H1 (cell line): ENCODE measurements at regions not wholly inside any gene's neighbourhood (a gene's known extent, or its start where the extent isn't known, plus 50 kb on each side); places are given as distances from the start of the nearest gene placed in this dataset.

Experiments
- CTCF ChIA-PET: fragments of 300-600 bp; sonication (Branson Sonifier 250); formaldehyde crosslinking; loops from one replicate; lab custom pipeline; 2021; ENCODE audit not compliant: partially characterized antibody; lab: Charles Lee
- POLR2A ChIA-PET: fragments of 300-600 bp; sonication (Branson Sonifier 250); formaldehyde crosslinking; loops from one replicate; lab custom pipeline; 2021; ENCODE audit warnings: inconsistent platforms; ENCODE audit not compliant: partially characterized antibody; lab: Charles Lee
- DNase-seq, 2 experiments: peaks; one replicate each; pipeline versions ENCODE4 v3.0.0 to v3.0.0-alpha.2; 2010 to 2022; ENCODE audit warnings: low spot score in 2 of 2, low read depth in 1 of 2, mixed read lengths in 1 of 2
- FAIRE-seq: peaks from 2 replicates; lab custom pipeline; 2011; peaks lifted over from hg19 to GRCh38; lab: Jason Lieb, UNC
- H2AFZ ChIP-seq: 2 replicates; pipeline ENCODE4 v1.8.1; 2012; ENCODE audit warnings: low read length, inconsistent platforms
- H2AK5ac ChIP-seq: 2 replicates; pipeline ENCODE4 v1.6.1; 2013; ENCODE audit warnings: low read depth, low read length
- H2BK120ac ChIP-seq: replicated peaks from 2 replicates; pipeline ENCODE3; 2013; ENCODE audit warnings: low read depth, low read length, inconsistent platforms
- H2BK12ac ChIP-seq: 2 replicates; pipeline ENCODE4 v1.6.1; 2013; ENCODE audit warnings: low read depth, low read length
- H2BK15ac ChIP-seq: 2 replicates; pipeline ENCODE4 v1.6.1; 2013; ENCODE audit warnings: low read length
- H2BK20ac ChIP-seq: 2 replicates; pipeline ENCODE4 v1.6.1; 2013; ENCODE audit warnings: low read length
- H2BK5ac ChIP-seq: 2 replicates; pipeline ENCODE4 v1.6.1; 2013; ENCODE audit warnings: low read depth, low read length
- H3K14ac ChIP-seq: 2 replicates; pipeline ENCODE4 v1.6.1; 2013; ENCODE audit warnings: inconsistent platforms; ENCODE audit not compliant: insufficient read length
- H3K18ac ChIP-seq: 2 replicates; pipeline ENCODE4 v1.6.1; 2013; ENCODE audit warnings: low read length; ENCODE audit errors: extremely low read depth
- H3K23ac ChIP-seq: 2 replicates; pipeline ENCODE4 v1.6.1; 2013; ENCODE audit warnings: inconsistent platforms; ENCODE audit not compliant: insufficient read length
- H3K23me2 ChIP-seq: 2 replicates; pipeline ENCODE4 v1.6.1; 2013; ENCODE audit warnings: low read depth, low read length
- H3K27ac ChIP-seq: 2 replicates; pipeline ENCODE4 v1.6.1; 2011; ENCODE audit warnings: low read depth, low read length, inconsistent platforms
- H3K27me3 ChIP-seq, 4 experiments: replicated peaks in 1 of 4; 1 replicate in 1 of 4; 2 replicates in 3 of 4; pipeline versions ENCODE4 v1.6.1 to v1.8.1; 2011 to 2013; ENCODE audit warnings: low read length in 3 of 4, mild to moderate bottlenecking in 3 of 4, inconsistent platforms in 2 of 4, mixed read lengths in 2 of 4, moderate library complexity in 1 of 4; ENCODE audit not compliant: control insufficient read depth in 3 of 4, insufficient read depth in 3 of 4; ENCODE audit errors: extremely low read depth in 1 of 4
- H3K36me3 ChIP-seq, 4 experiments: 2 replicates each; pipeline versions ENCODE4 v1.6.1 to v1.8.1; 2011 to 2013; ENCODE audit warnings: mild to moderate bottlenecking in 4 of 4, low read length in 3 of 4, moderate library complexity in 2 of 4, control low read depth in 1 of 4, inconsistent platforms in 1 of 4; ENCODE audit not compliant: insufficient read depth in 4 of 4, control insufficient read depth in 2 of 4
- H3K4ac ChIP-seq: replicated peaks from 2 replicates; pipeline ENCODE3; 2013; ENCODE audit warnings: low read length, low read depth, mixed read lengths, inconsistent platforms; ENCODE audit not compliant: insufficient read length
- H3K4me1 ChIP-seq, 4 experiments: replicated peaks in 1 of 4; 1 replicate in 1 of 4; 2 replicates in 3 of 4; pipeline versions ENCODE4 v1.6.1 to v1.8.1; 2011 to 2013; ENCODE audit warnings: low read length in 3 of 4, inconsistent platforms in 2 of 4, mixed read lengths in 1 of 4; ENCODE audit not compliant: insufficient read depth in 4 of 4, control insufficient read depth in 3 of 4
- H3K4me2 ChIP-seq, 2 experiments: 2 replicates each; pipeline versions ENCODE4 v1.6.1 to v1.8.1; 2011 to 2013; ENCODE audit warnings: low read depth in 2 of 2, low read length in 2 of 2, control low read depth in 1 of 2, inconsistent platforms in 1 of 2, mild to moderate bottlenecking in 1 of 2; ENCODE audit not compliant: insufficient read depth in 1 of 2
- H3K4me3 ChIP-seq, 4 experiments: fragments of 200-600, 300-600 bp in 1 of 4; sonication (generic), shearing (Covaris generic), sonication (Bioruptor Twin) in 1 of 4; 2 replicates each; pipeline versions ENCODE4 v1.5.1 to v1.8.1; 2011 to 2016; ENCODE audit warnings: low read length in 4 of 4, low read depth in 3 of 4, control low read depth in 2 of 4, inconsistent platforms in 2 of 4, mild to moderate bottlenecking in 2 of 4, mixed read lengths in 1 of 4, moderate library complexity in 1 of 4; ENCODE audit not compliant: insufficient read depth in 2 of 4; ENCODE audit errors: extremely low read depth in 1 of 4
- H3K56ac ChIP-seq: replicated peaks from 2 replicates; pipeline ENCODE3; 2013; ENCODE audit warnings: low read depth, mild to moderate bottlenecking, mixed read lengths, low read length, inconsistent platforms; ENCODE audit not compliant: insufficient read length
- H3K79me1 ChIP-seq: 2 replicates; pipeline ENCODE4 v1.6.1; 2013; ENCODE audit warnings: low read depth, low read length, control low read depth
- H3K79me2 ChIP-seq, 2 experiments: 2 replicates each; pipeline versions ENCODE4 v1.6.1 to v1.8.1; 2012 to 2013; ENCODE audit warnings: low read length in 2 of 2, mild to moderate bottlenecking in 2 of 2, inconsistent platforms in 1 of 2; ENCODE audit not compliant: insufficient read depth in 2 of 2, control insufficient read depth in 1 of 2
- H3K9ac ChIP-seq, 4 experiments: replicated peaks in 1 of 4; 1 replicate in 1 of 4; 2 replicates in 3 of 4; pipeline versions ENCODE4 v1.6.1 to v1.8.1; 2011 to 2013; ENCODE audit warnings: low read depth in 3 of 4, low read length in 3 of 4, control low read depth in 2 of 4, mild to moderate bottlenecking in 2 of 4, moderate library complexity in 2 of 4, inconsistent platforms in 1 of 4; ENCODE audit errors: extremely low read depth in 1 of 4
- H3K9me3 ChIP-seq, 2 experiments: 2 replicates each; pipeline versions ENCODE4 v1.6.1 to v1.8.1; 2012 to 2013; ENCODE audit warnings: mild to moderate bottlenecking in 2 of 2, moderate library complexity in 2 of 2, control low read depth in 1 of 2, inconsistent platforms in 1 of 2, low read depth in 1 of 2, low read length in 1 of 2, mixed read lengths in 1 of 2; ENCODE audit not compliant: insufficient read depth in 2 of 2
- H4K20me1 ChIP-seq, 2 experiments: replicated peaks in 1 of 2; 2 replicates each; pipeline versions ENCODE3 to v1.8.1; 2011 to 2013; ENCODE audit warnings: inconsistent platforms in 2 of 2, low read length in 2 of 2, mild to moderate bottlenecking in 1 of 2; ENCODE audit not compliant: insufficient read depth in 2 of 2, control insufficient read depth in 1 of 2
- H4K5ac ChIP-seq: 2 replicates; pipeline ENCODE4 v1.6.1; 2013; ENCODE audit warnings: low read length, low read depth, mixed read lengths, inconsistent platforms; ENCODE audit not compliant: insufficient read length
- H4K8ac ChIP-seq: 2 replicates; pipeline ENCODE4 v1.8.0; 2013; ENCODE audit warnings: mild to moderate bottlenecking, moderate library complexity, low read length, inconsistent platforms; ENCODE audit not compliant: insufficient read depth; ENCODE audit errors: extremely low read depth
- H4K91ac ChIP-seq: replicated peaks from 2 replicates; pipeline ENCODE3; 2013; ENCODE audit warnings: low read length, mixed read lengths, inconsistent platforms; ENCODE audit not compliant: insufficient read length
- ASH2L ChIP-seq: fragments of 200-600, 300-600 bp; sonication (generic); IDR thresholded peaks from one replicate; pipeline ENCODE4 v1.7.1; 2017; ENCODE audit warnings: low read length
- ATF3 ChIP-seq: IDR thresholded peaks from 2 replicates; pipeline ENCODE4 v1.6.1; 2011; ENCODE audit warnings: low read depth, mild to moderate bottlenecking, low read length; ENCODE audit not compliant: insufficient read depth
- BRCA1 ChIP-seq: IDR thresholded peaks from 2 replicates; pipeline ENCODE4 v1.6.1; 2012; ENCODE audit warnings: low read depth, low read length, improper control_type of control experiment
- CHD2 ChIP-seq: IDR thresholded peaks from 2 replicates; pipeline ENCODE4 v1.6.1; 2012; ENCODE audit warnings: low read length, improper control_type of control experiment
- CREB1 ChIP-seq: IDR thresholded peaks from 2 replicates; pipeline ENCODE4 v1.6.1; 2012; ENCODE audit warnings: inconsistent platforms
- CTBP2 ChIP-seq: IDR thresholded peaks from 2 replicates; pipeline ENCODE4 v1.7.0; 2011; ENCODE audit warnings: borderline replicate concordance, mild to moderate bottlenecking, moderate library complexity, mixed read lengths, low read length; ENCODE audit not compliant: insufficient read depth, insufficient read length
- PHF8 ChIP-seq: fragments of 200-600 bp; sonication (generic); conservative IDR thresholded peaks from 2 replicates; pipeline ENCODE4 v1.7.1; 2012; ENCODE audit warnings: low read depth, mild to moderate bottlenecking, inconsistent platforms, low read length, moderate library complexity
- SIN3A ChIP-seq, 2 experiments: IDR thresholded peaks in 1 of 2; conservative IDR thresholded peaks in 1 of 2; 2 replicates each; pipeline ENCODE4 v1.6.1; 2011 to 2012; ENCODE audit warnings: low read length in 2 of 2, improper control_type of control experiment in 1 of 2, low read depth in 1 of 2, mild to moderate bottlenecking in 1 of 2
- SIRT6 ChIP-seq: IDR thresholded peaks from one replicate; pipeline ENCODE4 v1.7.1; 2012; ENCODE audit warnings: low read length, inconsistent platforms
- SP2 ChIP-seq: IDR thresholded peaks from 2 replicates; pipeline ENCODE4 v1.6.1; 2012; ENCODE audit warnings: mild to moderate bottlenecking, low read length, inconsistent platforms
- SUZ12 ChIP-seq: fragments of 200-600 bp; sonication (generic); IDR thresholded peaks from 2 replicates; pipeline ENCODE4 v1.6.1; 2012; ENCODE audit warnings: mild to moderate bottlenecking, inconsistent platforms, low read length, moderate library complexity, mixed read lengths
- TAF7 ChIP-seq: optimal IDR thresholded peaks from 2 replicates; pipeline ENCODE3; 2011; ENCODE audit warnings: low read depth, mild to moderate bottlenecking, inconsistent platforms, low read length, moderate library complexity, borderline replicate concordance
- TEAD4 ChIP-seq: IDR thresholded peaks from 2 replicates; pipeline ENCODE4 v1.6.1; 2012; ENCODE audit warnings: low read depth, low read length, inconsistent platforms, mixed read lengths
- ZNF274 ChIP-seq: IDR thresholded peaks from 2 replicates; pipeline ENCODE4 v1.7.0; 2012; ENCODE audit warnings: low read length, borderline replicate concordance; ENCODE audit errors: extremely low read depth
- WGBS, 2 experiments: shearing (Covaris generic) in 1 of 2; methylation state at CpG; one replicate each; pipeline versions ENCODE4 v1.1.6 to v1.1.7; 2013 to 2015; ENCODE audit warnings: low lambda C conversion rate in 2 of 2, mixed read lengths in 2 of 2, inconsistent platforms in 1 of 2, low coverage in 1 of 2, missing lambda C conversion rate in 1 of 2; ENCODE audit not compliant: insufficient replicate concordance in 2 of 2, insufficient coverage in 1 of 2, insufficient read length in 1 of 2; ENCODE audit errors: extremely low coverage in 1 of 2, missing lambda C conversion rate in 1 of 2; 5-methylcytosine and 5-hydroxymethylcytosine counted together
- TF ChIP-seq, protein P1 (sequence below): IDR thresholded peaks from 2 replicates; pipeline ENCODE4 v1.6.1; 2012; ENCODE audit warnings: inconsistent platforms

- Histone ChIP-seq H2BK12ac (no peak overlapping the region), H3K9me3 (0 out of 4 replicates have a peak, but pooled peaks cover 0 to 2% of the 10 kb centered on the region in 2 experiments), H3K79me2 (no peaks in the 10 kb centered on the region), H3K4me2 (no peak overlapping the region), H3K56ac (no peak overlapping the region), H2AFZ (no peak overlapping the region), H3K27me3 (no peaks in the 10 kb centered on the region), H3K4ac (no peak overlapping the region), H2BK20ac (0 out of 2 replicates have a peak overlapping the region, but pooled peaks have one; percentile 19), H3K9ac (no peak overlapping the region), H4K20me1 (no peaks in the 10 kb centered on the region), H4K91ac (no peak overlapping the region), H3K27ac (no peak overlapping the region), H2BK120ac (no peak overlapping the region), H3K18ac (no peak overlapping the region), H3K4me3 (no peak overlapping the region), H4K5ac (no peak overlapping the region), H2BK5ac (no peak overlapping the region), H3K23me2 (no peaks in the 10 kb centered on the region), H3K23ac (no peak overlapping the region), H3K79me1 (no peaks in the 10 kb centered on the region), H3K36me3 (no peaks in the 10 kb centered on the region), H3K14ac (no peak overlapping the region), H4K8ac (no peak overlapping the region), H2AK5ac (no peak overlapping the region), H2BK15ac (no peak overlapping the region), H3K4me1 (peaks cover 0 to under 1% (median 0%) of the 10 kb centered on the region in 4 experiments; a peak in 1 of 7 replicates)
- ChIA-PET POLR2A (no interaction called here), CTCF (no interaction called here)
- no peak for FAIRE-seq
- WGBS, 2 experiments = 89% methylated on average over 4 of the region's 4 CpGs; no CpG with 5 or more reads in 1 of the 2 experiments
- DNase-seq = no peak
- TF ChIP-seq CTBP2 (no peak), SP2 (no peak), CHD2 (no peak), SIN3A (conservative IDR thresholded peaks at IDR 0.05 in 1 of 2, IDR thresholded peaks at IDR 0.05 in 1 of 2; ENCODE audit: low read depth in 1 of 2, low read length in 2 of 2) (no peak), ASH2L (no peak), ATF3 (no peak), SIRT6 (no peak), PHF8 (no peak), SUZ12 (no peak), ZNF274 (no peak), BRCA1 (no peak), TEAD4 (no peak), CREB1 (no peak), TAF7 (no peak)
- TF ChIP-seq, protein P1, sequence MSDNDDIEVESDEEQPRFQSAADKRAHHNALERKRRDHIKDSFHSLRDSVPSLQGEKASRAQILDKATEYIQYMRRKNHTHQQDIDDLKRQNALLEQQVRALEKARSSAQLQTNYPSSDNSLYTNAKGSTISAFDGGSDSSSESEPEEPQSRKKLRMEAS = no peak
These were observed 593.9 kb upstream of the GRAMD2B start for GRCh38 chr5:125829349-125829748.
